ENCODE measurements at regions not wholly inside any gene's neighbourhood (a gene's known extent, or its start where the extent isn't known, plus 50 kb on each side); places are given as distances from the start of the nearest gene placed in this dataset. TPM values are rescaled to one million over a fixed set of nuclear protein-coding genes. Genes with fewer than 3 reads are reported as not detected.
A peak's percentile ranks its signal among the peaks of the same experiment; 100 is the strongest.
"Not testable (repeated sequence)": the region's sequence is repeated elsewhere in the genome, so short reads cannot be mapped to it uniquely, and the experiment has no call there.

- DNase-seq: not testable (repeated sequence)
Measured at GRCh38 chr2:154583274-154583673, 115.2 kb upstream of the KCNJ3 start.

- no peak for DNase-seq
Measured at GRCh38 chr2:154587739-154588138, 110.8 kb upstream of the KCNJ3 start.

- DNase-seq: no peak
Measured at GRCh38 chr2:154588838-154589237, 109.7 kb upstream of the KCNJ3 start.

GRCh38 chr2:154589514-154589913 is 109.0 kb upstream of the KCNJ3 start:
- DNase-seq: no peak

GRCh38 chr2:154591294-154591820 is 107.1 kb upstream of the KCNJ3 start:
- DNase-seq: no peak

- DNase-seq: no peak
Measured at GRCh38 chr2:154599189-154599588, 99.3 kb upstream of the KCNJ3 start.

GRCh38 chr2:154600927-154601494 is 97.5 kb upstream of the KCNJ3 start:
- no peak for DNase-seq

GRCh38 chr2:154603682-154604081 is 94.8 kb upstream of the KCNJ3 start:
- DNase-seq: no peak

- DNase-seq: no peak
Measured at GRCh38 chr2:154608438-154608837, 90.1 kb upstream of the KCNJ3 start.

- DNase-seq: no peak
Measured at GRCh38 chr2:154614906-154615305, 83.6 kb upstream of the KCNJ3 start.

GRCh38 chr2:154616659-154617058 is 81.8 kb upstream of the KCNJ3 start:
- DNase-seq: no peak

GRCh38 chr2:154620471-154620870 is 78.0 kb upstream of the KCNJ3 start:
- DNase-seq: no peak

- DNase-seq: peak; percentile 37
Measured at GRCh38 chr2:154623819-154624218, 74.7 kb upstream of the KCNJ3 start.

- no peak for DNase-seq
Measured at GRCh38 chr2:154637456-154637855, 61.0 kb upstream of the KCNJ3 start.

GRCh38 chr2:154638783-154639182 is 59.7 kb upstream of the KCNJ3 start:
- DNase-seq: no peak

- DNase-seq: no peak
Measured at GRCh38 chr2:154640000-154640399, 58.5 kb upstream of the KCNJ3 start.

Small RNAs in the stretch of these regions (small RNA-seq; reads per million reads assigned to genes)
- gene RNA5SP107: not detected
